Type B pancreatic cell (in vitro differentiated cells): ENCODE measurements at regions not wholly inside any gene's neighbourhood (a gene's known extent, or its start where the extent isn't known, plus 50 kb on each side); places are given as distances from the start of the nearest gene placed in this dataset.

Experiments
- DNase-seq: peaks from one replicate; pipeline ENCODE4 v3.0.0; 2021; ENCODE audit warnings: mixed read lengths; ENCODE audit not compliant: unreplicated experiment; ENCODE audit errors: extremely low spot score
- H3K27ac Mint-ChIP-seq: 2 replicates; pipeline ENCODE4 v1.8.0; 2021; ENCODE audit warnings: mild to moderate bottlenecking, mixed read lengths
- H3K27me3 Mint-ChIP-seq: 2 replicates; pipeline ENCODE4 v1.8.0; 2021; ENCODE audit warnings: mixed read lengths
- H3K36me3 Mint-ChIP-seq: 2 replicates; pipeline ENCODE4 v1.8.0; 2021; ENCODE audit warnings: mixed read lengths
- H3K4me1 Mint-ChIP-seq: one replicate; pipeline ENCODE4 v1.8.0; 2021; ENCODE audit warnings: mixed read lengths; ENCODE audit not compliant: unreplicated experiment
- H3K4me3 Mint-ChIP-seq: 2 replicates; pipeline ENCODE4 v1.8.0; 2021; ENCODE audit warnings: mild to moderate bottlenecking, mixed read lengths
- H3K9me3 Mint-ChIP-seq: 2 replicates; pipeline ENCODE4 v1.8.0; 2021; ENCODE audit warnings: mixed read lengths
- TF ChIP-seq, protein P1 (sequence below): fragments of 200-600 bp; sonication (generic); conservative IDR thresholded peaks from 2 replicates; pipeline ENCODE4 v1.5.0; 2021; ENCODE audit warnings: antibody characterized with exemption, mild to moderate bottlenecking

DNA sequence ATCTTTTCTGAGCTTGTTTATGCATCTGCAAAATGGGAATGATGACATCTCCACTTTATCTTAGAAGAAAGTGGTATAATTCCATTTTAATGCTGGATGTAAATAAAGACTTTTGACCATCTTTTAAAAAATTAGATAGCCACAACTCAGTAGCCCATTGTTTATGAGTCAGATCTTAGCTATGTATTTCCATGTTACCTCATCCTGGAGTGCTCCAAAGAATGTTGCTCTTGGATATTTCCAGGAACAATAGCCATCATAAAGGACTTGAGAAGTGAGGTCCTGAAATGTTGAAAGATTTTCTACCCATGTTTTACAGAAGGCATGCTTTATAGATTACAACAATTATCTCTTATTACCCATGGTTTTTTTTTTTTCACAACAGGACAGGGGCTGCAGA, 229.3 kb upstream of the EDNRB start:
- no peak for DNase-seq
- Mint-ChIP-seq H3K4me3 (no peak overlapping the region), H3K27ac (no peak overlapping the region), H3K9me3 (no peaks in the 10 kb centered on the region), H3K4me1 (no peaks in the 10 kb centered on the region), H3K27me3 (peaks cover 2% of the 10 kb centered on the region), H3K36me3 (no peaks in the 10 kb centered on the region)
- TF ChIP-seq, protein P1, sequence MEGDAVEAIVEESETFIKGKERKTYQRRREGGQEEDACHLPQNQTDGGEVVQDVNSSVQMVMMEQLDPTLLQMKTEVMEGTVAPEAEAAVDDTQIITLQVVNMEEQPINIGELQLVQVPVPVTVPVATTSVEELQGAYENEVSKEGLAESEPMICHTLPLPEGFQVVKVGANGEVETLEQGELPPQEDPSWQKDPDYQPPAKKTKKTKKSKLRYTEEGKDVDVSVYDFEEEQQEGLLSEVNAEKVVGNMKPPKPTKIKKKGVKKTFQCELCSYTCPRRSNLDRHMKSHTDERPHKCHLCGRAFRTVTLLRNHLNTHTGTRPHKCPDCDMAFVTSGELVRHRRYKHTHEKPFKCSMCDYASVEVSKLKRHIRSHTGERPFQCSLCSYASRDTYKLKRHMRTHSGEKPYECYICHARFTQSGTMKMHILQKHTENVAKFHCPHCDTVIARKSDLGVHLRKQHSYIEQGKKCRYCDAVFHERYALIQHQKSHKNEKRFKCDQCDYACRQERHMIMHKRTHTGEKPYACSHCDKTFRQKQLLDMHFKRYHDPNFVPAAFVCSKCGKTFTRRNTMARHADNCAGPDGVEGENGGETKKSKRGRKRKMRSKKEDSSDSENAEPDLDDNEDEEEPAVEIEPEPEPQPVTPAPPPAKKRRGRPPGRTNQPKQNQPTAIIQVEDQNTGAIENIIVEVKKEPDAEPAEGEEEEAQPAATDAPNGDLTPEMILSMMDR: no peak

DNA sequence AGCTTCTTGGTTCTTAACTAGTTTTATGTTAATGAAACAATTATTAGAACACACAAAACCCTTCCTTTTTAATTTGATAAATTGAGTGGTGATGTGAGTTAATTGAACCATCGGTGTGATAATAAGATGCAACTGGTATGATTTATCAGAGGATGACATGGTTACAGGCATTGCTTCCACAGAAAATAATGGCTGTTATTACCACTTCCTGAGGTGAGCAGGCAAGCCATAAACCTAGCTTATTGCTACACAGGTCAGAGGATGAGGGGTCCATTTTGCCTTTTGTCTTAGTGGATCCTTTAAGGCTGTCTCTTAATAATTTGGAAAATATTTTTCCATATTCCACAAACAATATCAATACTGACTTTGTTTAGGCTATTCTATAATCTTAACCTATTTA, 226.6 kb upstream of the EDNRB start:
- Mint-ChIP-seq H3K27me3 (peaks cover 6% of the 10 kb centered on the region), H3K27ac (no peak overlapping the region), H3K4me1 (no peaks in the 10 kb centered on the region), H3K36me3 (no peaks in the 10 kb centered on the region), H3K4me3 (no peak overlapping the region), H3K9me3 (no peaks in the 10 kb centered on the region)
- DNase-seq: no peak
- TF ChIP-seq, protein P1: no peak

DNA sequence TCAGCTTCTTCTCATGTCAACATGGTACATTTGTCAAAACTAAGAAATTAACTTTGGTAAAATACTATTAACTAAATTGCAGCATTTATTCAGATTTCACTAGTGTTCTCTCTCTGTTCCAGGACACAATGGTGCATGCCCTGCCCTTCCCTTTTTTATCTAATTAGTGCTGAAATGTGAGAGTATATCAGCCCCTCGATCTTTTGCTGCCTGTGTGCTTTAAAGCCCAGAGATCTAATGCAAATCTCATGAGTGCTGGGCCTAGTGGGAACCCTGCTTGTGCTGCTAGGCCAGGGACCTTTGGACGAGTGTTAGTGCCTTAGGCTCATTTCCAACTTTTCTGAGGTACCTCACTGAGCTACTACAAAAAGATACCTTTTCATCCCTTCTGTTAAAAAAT, 221.1 kb upstream of the EDNRB start:
- Mint-ChIP-seq H3K4me3 (no peak overlapping the region), H3K27ac (no peak overlapping the region), H3K27me3 (peaks cover 12% of the 10 kb centered on the region), H3K36me3 (no peaks in the 10 kb centered on the region), H3K9me3 (no peaks in the 10 kb centered on the region), H3K4me1 (peaks cover 7% of the 10 kb centered on the region)
- DNase-seq: no peak
- TF ChIP-seq, protein P1: no peak

DNA sequence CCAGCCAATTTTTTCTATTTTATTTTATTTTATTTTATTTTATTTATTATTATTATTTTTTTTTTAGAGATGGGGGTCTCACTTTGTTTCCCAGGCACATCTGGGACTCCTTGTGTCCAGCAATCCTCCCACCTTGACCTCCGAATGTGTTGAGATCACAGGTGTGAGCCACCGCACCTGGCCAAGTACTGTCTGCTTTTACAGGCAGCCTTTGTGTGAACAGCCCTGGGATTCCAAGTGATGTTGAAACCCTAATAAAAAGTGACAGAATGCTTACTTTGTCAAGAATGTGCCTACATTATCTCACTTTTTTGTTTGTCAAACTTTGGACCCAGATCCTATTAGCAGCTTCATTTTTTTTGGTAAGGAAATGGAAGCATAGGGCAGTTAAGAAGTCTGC, 220.1 kb upstream of the EDNRB start:
- H3K4me3 Mint-ChIP-seq: no peak overlapping the region
- H3K4me1 Mint-ChIP-seq: peaks cover 7% of the 10 kb centered on the region
- H3K9me3 Mint-ChIP-seq: no peaks in the 10 kb centered on the region
- TF ChIP-seq, protein P1: no peak
- no peak overlapping the region for H3K27ac Mint-ChIP-seq
- H3K36me3 Mint-ChIP-seq: no peaks in the 10 kb centered on the region
- H3K27me3 Mint-ChIP-seq: peaks cover 12% of the 10 kb centered on the region
- no peak for DNase-seq

DNA sequence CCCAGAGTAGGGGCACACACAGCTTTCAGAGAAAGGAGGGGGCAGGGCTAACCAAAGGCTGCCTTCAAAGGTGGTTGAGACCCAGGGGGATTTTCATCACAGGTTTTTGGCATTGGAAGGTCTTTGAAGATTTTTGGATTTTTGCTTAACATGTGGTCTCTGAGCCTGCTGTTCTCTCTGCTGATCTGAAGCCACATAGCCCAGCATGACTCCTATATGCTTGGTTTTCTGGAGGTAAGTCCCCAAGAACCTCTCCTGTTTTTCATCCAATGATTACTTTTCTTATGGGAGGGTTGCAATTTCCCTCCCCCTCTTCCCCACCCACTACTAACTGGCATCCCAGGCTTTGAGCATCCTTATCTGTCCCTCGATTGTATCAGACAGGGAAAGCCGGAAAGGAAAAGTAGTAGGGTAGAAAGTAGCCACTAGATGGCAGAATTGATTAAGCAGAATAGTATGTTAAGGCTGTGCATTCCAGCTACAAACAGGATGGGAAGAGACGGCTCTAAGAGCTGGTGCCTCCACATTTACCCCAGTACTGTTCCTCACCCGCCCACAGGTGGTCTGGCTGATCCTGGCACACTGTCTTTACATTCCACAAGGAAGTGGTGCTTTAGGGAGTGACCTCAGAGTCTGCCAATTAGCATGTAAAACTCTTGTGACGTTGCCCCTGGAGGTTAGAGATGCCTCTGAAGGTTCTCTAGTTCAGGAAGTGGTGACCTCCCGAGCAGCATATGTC, 218.9 kb upstream of the EDNRB start:
- peaks cover 7% of the 10 kb centered on the region for H3K4me1 Mint-ChIP-seq
- no peaks in the 10 kb centered on the region for H3K36me3 Mint-ChIP-seq
- no peaks in the 10 kb centered on the region for H3K9me3 Mint-ChIP-seq
- no peak overlapping the region for H3K4me3 Mint-ChIP-seq
- TF ChIP-seq, protein P1: peak; percentile 89
- peaks cover 14% of the 10 kb centered on the region for H3K27me3 Mint-ChIP-seq
- DNase-seq: no peak
- peak overlapping the region; percentile 29 for H3K27ac Mint-ChIP-seq
